Vagina (tissue), 2 donors: ENCODE measurements at regions not wholly inside any gene's neighbourhood (a gene's known extent, or its start where the extent isn't known, plus 50 kb on each side); places are given as distances from the start of the nearest gene placed in this dataset.

Source experiments
- CTCF ChIP-seq, 3 experiments: fragments of 450-650 bp in 2 of 3; fragments of 200-600 bp in 1 of 3; sonication (generic) in 1 of 3; IDR thresholded peaks; one replicate each; pipeline ENCODE4 v1.5.1; 2017 to 2019; ENCODE audit warnings: antibody characterized with exemption in 3 of 3, mild to moderate bottlenecking in 2 of 3, moderate library complexity in 2 of 3
- POLR2A ChIP-seq, 2 donors: fragments of 450-650 bp; IDR thresholded peaks; one replicate each; pipeline ENCODE4 v1.6.1; 2017; ENCODE audit warnings: antibody characterized with exemption in 2 of 2, mild to moderate bottlenecking in 2 of 2, moderate library complexity in 2 of 2

DNA sequence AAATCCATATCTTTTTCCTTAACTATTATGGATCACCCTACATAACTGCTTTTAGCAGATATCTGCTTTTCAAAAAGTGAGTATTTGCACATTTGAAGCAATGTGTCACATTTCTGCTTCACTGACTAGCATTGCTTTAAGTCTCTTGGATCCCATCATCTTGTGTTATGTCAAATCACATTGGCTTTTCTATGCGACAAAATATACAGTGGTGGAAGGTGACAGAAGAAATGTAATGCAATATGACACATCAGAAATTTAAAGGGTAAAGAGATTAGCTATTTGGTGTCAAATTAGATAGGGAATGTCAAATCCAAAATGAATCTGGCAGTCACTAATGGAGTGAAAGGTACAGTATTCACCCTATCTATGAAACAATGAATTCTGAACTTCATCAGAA is 1282.1 kb upstream of the PCDH20 start:
- TF ChIP-seq POLR2A (IDR thresholded peaks at IDR 0.05) (no peak), CTCF (IDR thresholded peaks at IDR 0.05) (no peak)
